OCI-LY7 (cell line): ENCODE measurements at regions not wholly inside any gene's neighbourhood (a gene's known extent, or its start where the extent isn't known, plus 50 kb on each side); places are given as distances from the start of the nearest gene placed in this dataset.

Experiments
- BruUV-seq: library from RNA; stranded (reverse); fragments of 400-500 nt; replicated peaks from 2 replicates; lab custom pipeline; 2021; lab: Mats Ljungman, UMichigan
- CTCF ChIA-PET: fragments of 300-600 bp; sonication (Branson Sonifier 250); formaldehyde crosslinking; loops from one replicate; lab custom pipeline; 2022; ENCODE audit warnings: antibody characterized with exemption; ENCODE audit not compliant: unreplicated experiment; lab: Charles Lee
- POLR2A ChIA-PET: fragments of 300-600 bp; sonication (Branson Sonifier 250); formaldehyde crosslinking; loops from one replicate; lab custom pipeline; 2022; ENCODE audit warnings: antibody characterized with exemption; lab: Charles Lee
- DNase-seq: peaks from one replicate; pipeline ENCODE4 v3.0.0-alpha.2; 2015; ENCODE audit warnings: low spot score
- H2AFZ ChIP-seq: fragments of 200-600 bp; sonication (generic), shearing (Covaris generic); 2 replicates; pipeline ENCODE4 v1.6.1; 2014; ENCODE audit warnings: mild to moderate bottlenecking, antibody characterized with exemption, low read length, moderate library complexity
- H3K27ac ChIP-seq: fragments of 200-600 bp; sonication (generic); 2 replicates; pipeline ENCODE4 v1.5.1; 2014; ENCODE audit warnings: mixed run types, low read depth, mild to moderate bottlenecking, moderate library complexity, low read length, inconsistent platforms; ENCODE audit not compliant: poor library complexity, severe bottlenecking
- H3K36me3 ChIP-seq: fragments of 200-600 bp; sonication (generic); 2 replicates; pipeline ENCODE4 v1.6.1; 2014; ENCODE audit warnings: mild to moderate bottlenecking, antibody characterized with exemption, low read length, moderate library complexity, mixed read lengths; ENCODE audit not compliant: insufficient read depth
- H3K4me1 ChIP-seq: fragments of 200-600 bp; sonication (generic); 2 replicates; pipeline ENCODE4 v1.5.1; 2014; ENCODE audit warnings: mild to moderate bottlenecking, low read length; ENCODE audit not compliant: insufficient read depth, poor library complexity, severe bottlenecking
- H3K4me2 ChIP-seq: fragments of 200-600 bp; sonication (generic); 2 replicates; pipeline ENCODE4 v1.6.1; 2014; ENCODE audit warnings: mild to moderate bottlenecking, low read length
- H3K4me3 ChIP-seq: fragments of 200-600 bp; sonication (generic); 2 replicates; pipeline ENCODE4 v1.5.1; 2014; ENCODE audit warnings: mild to moderate bottlenecking, low read depth, low read length; ENCODE audit not compliant: poor library complexity, severe bottlenecking
- H3K79me2 ChIP-seq: fragments of 200-600 bp; sonication (generic); 2 replicates; pipeline ENCODE4 v1.6.1; 2016; ENCODE audit warnings: low read depth, mild to moderate bottlenecking, low read length, moderate library complexity, mixed read lengths; ENCODE audit not compliant: insufficient read depth
- H3K9me2 ChIP-seq: fragments of 200-600 bp; sonication (generic); 2 replicates; pipeline ENCODE4 v1.6.1; 2016; ENCODE audit warnings: mild to moderate bottlenecking, low read length, mixed read lengths; ENCODE audit not compliant: insufficient read depth
- H3K9me3 ChIP-seq: fragments of 200-600 bp; sonication (generic); 2 replicates; pipeline ENCODE4 v1.6.1; 2014; ENCODE audit warnings: mild to moderate bottlenecking, mixed run types, low read length, mixed read lengths
- H4K20me1 ChIP-seq: fragments of 200-600 bp; sonication (generic); 2 replicates; pipeline ENCODE4 v1.6.1; 2014; ENCODE audit warnings: mild to moderate bottlenecking, antibody characterized with exemption, low read length, moderate library complexity, mixed read lengths; ENCODE audit not compliant: insufficient read depth
- CTCF ChIP-seq: fragments of 200-600 bp; sonication (generic); conservative IDR thresholded peaks from 2 replicates; pipeline ENCODE4 v1.5.1; 2014; ENCODE audit warnings: mild to moderate bottlenecking, antibody characterized with exemption, low read length, moderate library complexity, mixed read lengths
- EZH2phosphoT487 ChIP-seq: fragments of 200-600 bp; sonication (generic); IDR thresholded peaks from 2 replicates; pipeline ENCODE4 v1.6.1; 2018; ENCODE audit warnings: low read depth, borderline replicate concordance, mild to moderate bottlenecking, mixed run types, antibody characterized with exemption, low read length, moderate library complexity, mixed read lengths
- intact Hi-C: fragments of 100-400 bp; cut with micrococcal nuclease; formaldehyde crosslinking; loops from one replicate; pipeline ENCODE4 v1.10.0; 2022; ENCODE audit not compliant: unreplicated experiment

GRCh38 chr7:121777672-121778071, 95.3 kb upstream of the PTPRZ1 start:
- Histone ChIP-seq H4K20me1 (no peaks in the 10 kb centered on the region), H3K9me2 (no peaks in the 10 kb centered on the region), H3K9me3 (no peaks in the 10 kb centered on the region), H3K4me1 (no peaks in the 10 kb centered on the region), H3K4me3 (no peak overlapping the region), H3K79me2 (no peaks in the 10 kb centered on the region), H3K27ac (no peak overlapping the region), H3K4me2 (no peak overlapping the region), H2AFZ (no peak overlapping the region), H3K36me3 (no peaks in the 10 kb centered on the region)
- no peak for DNase-seq
- CTCF ChIA-PET = no interaction called here
- BruUV-seq = no TSS peak
- POLR2A ChIA-PET = no interaction called here
- intact Hi-C loops = no loop called here
- TF ChIP-seq CTCF (no peak), EZH2phosphoT487 (no peak)

GRCh38 chr7:121774563-121774962, 98.4 kb upstream of the PTPRZ1 start:
- H2AFZ ChIP-seq = no peak overlapping the region
- POLR2A ChIA-PET = interaction anchor here (0.5 to 1.3 kb wide), 4 partner anchors 8 to 794 kb away, joined by 3 to 4 read pairs (median 3); no protein-coding TSS in a partner anchor
- no peaks in the 10 kb centered on the region for H4K20me1 ChIP-seq
- no peaks in the 10 kb centered on the region for H3K36me3 ChIP-seq
- CTCF ChIA-PET = no interaction called here
- TF ChIP-seq EZH2phosphoT487 = no peak
- no peak for TF ChIP-seq CTCF
- no peaks in the 10 kb centered on the region for H3K9me2 ChIP-seq
- H3K4me2 ChIP-seq = no peak overlapping the region
- no peaks in the 10 kb centered on the region for H3K79me2 ChIP-seq
- H3K4me3 ChIP-seq = no peak overlapping the region
- no peak overlapping the region for H3K27ac ChIP-seq
- no TSS peak for BruUV-seq
- intact Hi-C loops = no loop called here
- H3K4me1 ChIP-seq = no peaks in the 10 kb centered on the region
- no peak for DNase-seq
- H3K9me3 ChIP-seq = no peaks in the 10 kb centered on the region

- Histone ChIP-seq H3K4me2 (no peak overlapping the region), H2AFZ (no peak overlapping the region), H3K9me2 (no peaks in the 10 kb centered on the region), H3K4me1 (no peaks in the 10 kb centered on the region), H3K27ac (no peak overlapping the region), H4K20me1 (no peaks in the 10 kb centered on the region), H3K36me3 (no peaks in the 10 kb centered on the region), H3K4me3 (no peak overlapping the region), H3K9me3 (no peaks in the 10 kb centered on the region), H3K79me2 (no peaks in the 10 kb centered on the region)
- ChIA-PET POLR2A (no interaction called here), CTCF (no interaction called here)
- no peak for DNase-seq
- BruUV-seq = no TSS peak
- intact Hi-C loops = no loop called here
- TF ChIP-seq EZH2phosphoT487 (no peak), CTCF (no peak)
Measured at GRCh38 chr7:121766676-121767075, 106.3 kb upstream of the PTPRZ1 start.
